OCI-LY3 (cell line): ENCODE measurements at regions not wholly inside any gene's neighbourhood (a gene's known extent, or its start where the extent isn't known, plus 50 kb on each side); places are given as distances from the start of the nearest gene placed in this dataset.
"Not testable (repeated sequence)": the region's sequence is repeated elsewhere in the genome, so short reads cannot be mapped to it uniquely, and the experiment has no call there.

ENCODE experiments used
- CTCF ChIP-seq: fragments of 200-600, 300-600 bp; sonication (generic); IDR thresholded peaks from 2 replicates; pipeline ENCODE4 v1.5.1; 2014; ENCODE audit warnings: antibody characterized with exemption, low read length, low read depth
- EZH2phosphoT487 ChIP-seq: fragments of 200-600 bp; shearing (Covaris generic); IDR thresholded peaks from 2 replicates; pipeline ENCODE4 v1.6.1; 2018; ENCODE audit warnings: antibody characterized with exemption, mixed run types, low read depth

- TF ChIP-seq CTCF, EZH2phosphoT487: not testable (repeated sequence)
These were observed 298.5 kb downstream of the DUSP6 start for GRCh38 chr12:89053817-89054216.
